Jurkat, Clone E6-1 (cell line): ENCODE measurements at regions not wholly inside any gene's neighbourhood (a gene's known extent, or its start where the extent isn't known, plus 50 kb on each side); places are given as distances from the start of the nearest gene placed in this dataset.

Experiments
- DNase-seq: peaks from one replicate; pipeline ENCODE4 v3.0.0-alpha.2; 2011; ENCODE audit warnings: low read depth, low spot score
- H3K4me3 ChIP-seq: 2 replicates; pipeline ENCODE4 v1.5.1; 2011; ENCODE audit warnings: mild to moderate bottlenecking, low read length, control low read depth, moderate library complexity

DNA sequence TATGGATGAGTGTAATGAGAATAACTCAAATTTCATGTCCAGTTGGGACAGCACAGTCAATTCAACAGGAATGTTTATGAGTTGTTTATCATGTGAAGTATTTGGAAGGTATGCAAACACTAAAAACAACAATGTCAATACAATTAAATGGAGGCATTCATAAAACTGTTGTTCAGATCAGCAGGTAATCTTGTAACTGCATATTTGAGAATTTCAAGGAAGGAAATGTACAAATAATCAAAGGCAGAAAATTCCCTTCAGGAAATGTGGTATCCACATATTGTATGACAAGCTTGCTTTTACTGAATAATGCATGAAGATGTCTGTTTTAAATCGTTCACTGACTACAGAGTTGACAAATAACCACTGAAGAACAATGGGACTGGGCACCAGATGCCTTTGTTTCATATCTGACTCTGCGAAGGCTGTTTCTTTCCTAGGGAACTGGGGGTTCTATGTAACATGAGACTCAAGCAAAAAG, 198.3 kb downstream of the LTN1 start:
- H3K4me3 ChIP-seq, result no peak overlapping the region
- no peak for DNase-seq

DNA sequence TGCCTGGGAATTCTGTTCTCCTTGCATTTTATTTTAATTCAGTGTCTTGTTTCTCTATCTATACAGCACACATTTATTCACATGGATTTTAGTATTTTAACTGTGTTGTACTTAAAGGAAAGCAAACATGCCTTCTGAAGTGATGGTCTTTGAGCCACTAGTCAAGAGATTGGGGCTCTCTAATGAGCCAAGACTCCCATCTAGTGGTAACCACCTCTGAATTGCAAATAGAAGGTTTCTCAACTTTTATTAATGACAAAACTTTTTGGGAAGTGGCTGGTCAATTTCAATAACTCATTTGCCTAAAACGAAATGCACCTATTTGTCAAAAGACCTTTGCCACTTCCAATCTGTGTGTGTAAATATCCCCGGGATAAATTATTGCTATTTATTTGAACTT, 199.6 kb downstream of the LTN1 start:
- H3K4me3 ChIP-seq, result no peak overlapping the region
- DNase-seq, result no peak

DNA sequence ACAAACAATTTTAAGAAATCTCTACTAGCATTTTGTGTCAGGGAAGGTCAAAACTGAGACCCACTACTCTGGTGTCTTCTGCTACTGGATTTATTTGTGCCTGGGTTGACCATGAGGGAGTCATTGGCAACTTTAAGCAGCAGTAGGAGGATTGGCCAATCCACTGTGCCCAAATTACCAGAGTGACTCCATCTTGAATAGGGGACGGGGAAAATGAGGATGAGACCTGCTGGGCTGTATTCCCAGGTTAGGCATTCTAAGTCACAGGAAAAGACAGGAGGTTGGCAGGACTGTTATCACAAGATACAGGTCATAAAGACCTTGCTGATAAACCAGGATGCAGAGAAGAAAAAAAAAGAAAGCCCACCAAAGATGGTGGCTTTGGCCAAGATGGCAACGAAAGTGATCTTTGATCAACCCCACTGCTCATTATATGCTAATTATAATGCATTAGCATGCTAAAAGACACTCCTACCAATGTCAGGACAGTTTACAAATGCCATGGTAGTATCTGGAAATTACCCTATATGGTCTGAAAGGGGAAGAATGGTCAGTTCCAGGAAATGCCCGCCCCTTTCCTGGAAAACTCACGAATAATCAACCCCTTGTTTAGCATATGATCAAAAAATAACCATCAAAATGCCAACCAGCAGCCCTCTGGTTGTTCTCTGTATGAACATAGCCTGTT, 200.9 kb downstream of the LTN1 start:
- H3K4me3 ChIP-seq, result no peak overlapping the region
- no peak for DNase-seq

DNA sequence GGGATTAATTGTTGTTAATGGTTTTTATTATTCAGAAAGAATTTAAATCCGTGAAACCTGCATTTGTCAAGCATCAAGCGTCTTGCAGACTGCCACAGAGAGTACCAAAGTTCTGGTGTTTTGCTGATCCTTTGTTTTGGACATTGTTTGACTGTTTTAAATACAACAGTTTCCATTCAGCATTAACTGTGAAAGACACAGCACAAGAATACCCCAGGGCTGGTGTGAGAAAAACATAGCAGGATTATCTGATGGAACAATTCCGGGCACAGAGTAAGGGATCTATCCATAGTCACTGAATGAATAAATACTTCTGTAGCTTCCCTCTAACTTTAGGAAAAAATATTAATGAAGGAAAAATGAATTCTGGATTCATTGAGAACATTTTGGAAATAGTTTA, 202.3 kb downstream of the LTN1 start:
- H3K4me3 ChIP-seq, result no peak overlapping the region
- no peak for DNase-seq

DNA sequence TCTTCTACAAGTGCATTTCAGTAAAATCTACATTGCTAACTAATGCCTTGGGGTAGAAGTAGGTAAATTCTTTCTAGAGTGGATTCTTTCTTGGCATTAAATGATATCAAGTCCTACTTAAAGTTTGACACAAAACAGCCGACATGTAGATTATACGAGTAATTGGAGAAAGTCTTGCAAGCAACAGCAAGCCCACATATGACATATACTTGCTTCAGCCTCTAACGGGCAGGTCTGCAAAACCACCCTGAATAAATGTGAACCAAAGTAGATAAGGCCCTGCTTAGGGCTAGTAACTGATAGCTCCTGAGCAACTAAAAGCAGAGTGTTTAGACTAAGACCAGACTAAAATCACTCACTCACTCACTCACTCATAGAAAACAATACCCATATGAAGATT, 203.2 kb downstream of the LTN1 start:
- no peak for DNase-seq
- H3K4me3 ChIP-seq, result no peak overlapping the region

DNA sequence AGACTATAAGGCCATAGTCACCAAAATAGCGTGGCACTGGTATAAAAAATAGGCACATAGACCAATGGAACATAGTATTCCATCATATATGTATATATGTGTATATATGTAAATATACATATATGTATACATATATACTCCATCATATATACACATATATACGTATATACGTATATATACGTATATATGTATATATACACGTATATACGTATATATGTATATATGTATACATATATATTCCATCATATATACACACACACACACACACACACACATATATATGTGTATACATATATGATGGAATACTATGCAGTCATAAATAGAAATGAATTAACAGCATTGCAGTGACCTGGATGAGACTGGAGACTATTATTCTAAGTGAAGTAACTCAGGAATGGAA, 204.6 kb downstream of the LTN1 start:
- H3K4me3 ChIP-seq, result no peak overlapping the region
- no peak for DNase-seq

DNA sequence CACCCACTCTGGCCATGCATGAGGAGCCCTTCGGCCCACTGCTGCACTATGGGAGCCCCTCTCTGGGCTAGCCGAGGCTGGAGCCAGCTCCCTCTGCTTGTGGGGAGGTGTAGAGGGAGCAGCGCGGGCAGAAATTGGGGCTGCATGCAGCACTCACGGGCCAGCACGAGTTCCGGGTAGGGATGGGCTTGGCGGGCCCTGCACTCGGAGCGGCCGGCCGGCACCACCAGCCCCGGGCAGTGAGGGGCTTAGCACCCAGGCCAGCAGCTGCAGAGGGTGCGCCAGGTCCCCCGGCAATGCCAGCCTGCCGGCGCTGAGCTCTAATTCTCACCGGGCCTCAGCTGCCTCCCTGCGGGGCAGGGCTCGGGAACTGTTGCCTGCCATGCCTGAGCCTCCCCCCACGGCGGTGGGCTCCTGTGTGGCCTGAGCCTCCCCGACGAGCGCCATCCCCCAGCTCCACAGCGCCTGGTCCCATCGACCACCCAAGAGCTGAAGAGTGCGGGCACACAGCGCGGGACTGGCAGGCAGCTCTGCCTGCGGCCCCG, 209.0 kb downstream of the LTN1 start:
- DNase-seq, result no peak
- no peak overlapping the region for H3K4me3 ChIP-seq

DNA sequence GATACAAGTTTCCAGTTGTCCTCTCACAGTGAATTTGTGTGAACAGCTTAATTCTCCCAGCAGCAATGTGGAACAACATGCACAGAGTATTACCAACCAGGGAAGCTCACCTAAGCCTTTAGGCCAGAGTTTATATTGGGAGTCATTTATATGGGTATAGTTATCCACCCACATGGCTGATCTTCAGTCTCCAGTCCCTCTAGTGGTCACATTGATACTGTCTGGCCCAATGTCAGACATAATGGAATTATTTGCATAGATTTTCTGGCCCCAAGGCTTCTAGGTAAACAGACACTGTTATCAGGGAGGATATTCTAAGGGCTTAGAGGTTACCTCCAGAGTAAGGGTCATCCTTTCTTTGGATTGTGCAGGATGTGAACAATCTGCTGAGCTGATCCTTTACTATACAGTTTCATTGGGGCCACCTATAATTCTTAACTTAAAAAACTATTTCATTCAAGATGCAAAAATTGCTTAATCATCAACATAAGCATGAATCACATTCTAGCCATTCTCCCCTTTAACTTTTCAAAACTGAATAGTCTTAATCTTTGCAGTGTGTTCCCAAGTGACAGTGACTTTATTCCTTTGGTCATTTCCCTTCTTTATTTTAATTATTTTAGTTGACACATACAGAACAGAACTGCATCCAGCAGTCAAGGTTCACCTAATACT, 210.9 kb downstream of the LTN1 start:
- DNase-seq, result peak; percentile 17
- H3K4me3 ChIP-seq, result no peak overlapping the region

DNA sequence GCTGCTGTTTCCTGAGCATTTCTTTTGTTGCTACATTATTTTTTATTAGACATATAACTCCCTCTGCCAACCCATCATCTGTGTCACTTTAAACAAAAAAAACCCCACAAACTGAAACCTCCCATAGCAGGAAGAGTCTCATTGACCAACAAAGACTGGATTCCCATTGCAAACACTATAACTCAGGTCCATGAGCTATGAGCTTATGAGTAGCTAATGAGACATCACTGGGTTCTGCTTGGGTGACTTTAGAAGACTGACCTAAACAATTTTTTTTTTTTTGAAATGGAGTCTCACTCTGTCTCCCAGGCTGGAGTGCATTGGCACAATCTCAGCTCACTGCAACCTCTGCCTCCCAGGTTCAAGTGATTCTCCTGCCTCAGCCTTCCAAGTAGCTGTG, 212.8 kb downstream of the LTN1 start:
- DNase-seq, result no peak
- no peak overlapping the region for H3K4me3 ChIP-seq

DNA sequence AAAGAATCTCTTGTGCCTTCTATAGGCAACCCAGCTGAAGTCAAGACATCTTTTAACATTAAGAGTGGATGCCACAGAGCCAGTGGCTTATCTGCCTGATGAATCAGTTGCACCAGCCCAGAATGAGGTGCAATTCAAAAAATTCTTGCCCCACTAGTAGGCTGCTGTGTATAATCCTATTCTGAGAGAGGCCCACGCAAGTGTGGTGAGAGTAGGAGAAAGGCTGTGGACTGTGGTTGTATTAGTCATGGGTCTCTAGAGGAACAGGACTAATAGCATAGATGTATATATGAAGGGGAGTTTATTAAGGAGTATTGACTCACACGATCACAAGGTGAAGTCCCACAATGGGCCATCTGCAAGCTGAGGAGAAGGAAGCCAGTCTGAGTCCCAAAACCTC, 216.4 kb downstream of the LTN1 start:
- DNase-seq, result no peak
- H3K4me3 ChIP-seq, result no peak overlapping the region

DNA sequence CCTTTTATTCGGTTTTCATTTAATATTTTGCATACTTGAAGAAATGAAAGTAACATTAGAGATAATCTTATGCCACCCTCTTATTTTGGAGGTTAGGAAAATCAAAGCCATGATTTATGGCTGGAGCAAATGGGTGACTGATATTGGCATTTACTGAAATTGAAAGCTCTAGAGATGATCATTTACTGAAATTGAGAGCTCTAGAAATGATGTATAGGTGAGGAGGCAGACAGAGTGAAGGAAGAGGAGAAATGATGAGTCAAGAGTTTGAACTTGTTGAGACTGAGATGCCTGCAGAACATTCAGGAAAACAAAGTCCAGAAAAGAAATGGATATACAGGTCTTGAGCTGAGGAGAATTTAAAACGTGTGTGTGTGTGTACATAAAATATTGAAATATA, 217.6 kb downstream of the LTN1 start:
- no peak overlapping the region for H3K4me3 ChIP-seq
- no peak for DNase-seq

DNA sequence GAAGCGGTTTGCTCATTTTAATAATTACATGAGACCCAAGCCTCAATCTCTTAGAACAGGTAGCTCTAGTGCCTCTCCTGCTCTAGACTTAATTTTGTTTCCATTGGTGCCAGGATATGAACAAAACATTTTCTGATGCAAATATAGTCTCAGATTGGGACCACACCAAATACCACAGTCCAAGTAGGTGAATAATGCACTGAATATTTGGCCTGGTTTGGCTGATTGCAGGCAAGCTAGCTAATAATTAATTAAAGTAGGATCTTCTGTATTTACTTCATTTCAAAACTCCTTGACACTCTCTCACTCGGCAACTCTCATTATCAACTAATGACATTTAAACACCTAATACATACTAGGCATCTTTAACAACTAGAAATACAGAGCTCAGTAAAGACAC, 219.6 kb downstream of the LTN1 start:
- no peak for DNase-seq

DNA sequence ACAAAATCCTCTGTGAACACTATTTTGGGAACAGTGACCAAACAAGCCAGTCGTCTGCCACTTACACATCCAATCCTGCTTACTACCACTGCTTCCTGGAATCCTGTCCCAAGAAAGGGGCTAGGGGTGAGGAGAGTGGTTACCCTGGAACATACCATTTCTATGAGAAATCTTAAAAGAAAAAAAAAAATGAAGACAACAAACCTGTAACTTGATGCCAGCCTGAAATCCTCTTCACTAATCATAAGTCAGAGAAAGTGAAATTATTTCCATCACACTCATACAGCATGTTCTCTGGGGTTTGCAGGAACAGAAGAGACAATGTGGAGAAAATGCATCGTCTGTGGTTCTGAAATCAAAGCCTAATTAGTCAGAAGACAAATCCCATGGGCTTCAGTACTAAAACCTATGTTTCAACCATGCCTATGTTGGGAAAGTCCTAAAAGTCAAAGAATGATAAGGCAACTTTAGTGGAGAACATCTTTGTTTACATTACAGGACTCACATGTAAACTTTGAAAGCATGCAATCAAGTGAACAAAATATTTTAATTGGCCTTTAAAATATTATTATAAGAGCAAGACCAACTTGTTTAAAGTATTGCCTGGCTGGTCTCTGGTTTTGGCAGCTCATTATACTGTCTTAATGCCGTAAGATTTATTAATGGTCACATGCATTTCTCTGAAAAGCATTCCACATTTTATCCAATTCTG, 220.7 kb downstream of the LTN1 start:
- DNase-seq, result no peak
- no peak overlapping the region for H3K4me3 ChIP-seq

More for the DNA sequence above, 219.6 kb downstream of the LTN1 start:
- H3K4me3 ChIP-seq, result no peak overlapping the region

DNA sequence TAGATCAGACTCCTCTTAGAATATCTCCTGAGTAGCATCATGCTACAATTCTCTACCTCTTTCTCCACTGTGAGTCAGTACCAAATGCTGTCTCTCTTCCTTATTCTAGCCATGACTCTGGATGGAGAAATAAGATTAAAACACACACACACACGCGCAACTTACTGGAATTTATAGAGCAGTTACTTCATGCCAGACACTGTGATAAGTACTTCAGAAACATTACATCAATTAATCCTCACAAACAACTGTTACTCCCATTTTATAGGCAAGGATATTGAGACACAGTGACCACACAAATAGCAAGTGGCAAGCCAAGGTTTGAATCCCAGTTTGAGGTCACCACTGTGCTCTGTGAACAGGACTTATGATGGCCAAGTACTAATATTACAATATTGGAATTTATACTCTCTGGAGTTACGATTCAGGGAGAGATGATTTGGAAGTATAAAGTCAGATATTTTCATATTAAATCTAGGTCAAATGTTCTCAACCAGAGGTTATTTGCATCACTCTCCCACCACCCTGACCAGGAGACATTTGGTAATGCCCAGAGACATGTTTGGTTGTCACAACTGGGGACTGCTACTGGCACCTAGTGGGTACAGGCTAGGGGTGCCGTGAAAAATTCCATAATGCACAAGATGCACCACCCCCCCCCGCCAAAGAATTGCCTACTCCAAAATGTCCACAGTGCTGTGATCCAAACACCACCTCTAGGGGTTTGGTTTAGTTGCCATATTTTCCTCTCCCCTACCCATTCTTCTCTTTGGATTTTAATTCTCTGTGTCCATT, 221.6 kb downstream of the LTN1 start:
- H3K4me3 ChIP-seq, result no peak overlapping the region
- DNase-seq, result no peak

DNA sequence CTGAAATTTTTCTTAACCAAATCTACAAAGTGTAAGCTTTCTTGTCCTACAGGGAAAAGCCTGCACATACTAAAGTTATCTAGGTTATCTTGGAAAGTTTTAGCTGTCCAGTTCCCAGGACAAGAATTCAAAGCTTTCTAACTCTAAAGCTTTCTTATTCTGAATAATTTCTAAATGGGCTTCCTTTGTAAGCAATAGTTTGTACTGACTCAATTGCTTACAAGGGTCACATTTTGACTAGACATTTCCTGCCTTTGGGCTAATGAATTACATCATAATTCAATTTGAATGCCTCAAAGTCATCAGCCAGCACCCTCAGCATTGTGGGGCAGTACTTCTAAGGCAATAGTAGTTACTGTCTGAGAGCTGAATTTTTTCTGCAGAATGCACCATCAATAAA, 223.0 kb downstream of the LTN1 start:
- no peak overlapping the region for H3K4me3 ChIP-seq
- DNase-seq, result no peak

DNA sequence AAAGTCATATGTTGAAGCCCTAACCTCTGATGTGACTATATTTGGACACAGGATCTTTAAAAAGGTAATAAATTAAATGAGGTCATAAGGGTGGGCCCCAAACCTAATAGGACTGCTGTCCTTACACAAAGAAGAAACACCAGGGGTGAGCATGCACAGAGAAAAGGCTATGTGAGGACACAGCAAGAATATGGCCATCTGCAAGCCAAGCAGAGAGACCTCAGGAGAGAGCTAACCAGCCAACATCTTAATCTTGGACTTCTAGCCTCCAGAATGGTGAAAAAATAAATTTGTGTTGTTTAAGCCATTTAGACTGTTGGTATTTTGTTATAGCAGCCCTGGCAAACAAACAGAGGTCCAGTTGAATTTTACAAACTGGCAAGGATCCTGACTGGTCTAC, 223.9 kb downstream of the LTN1 start:
- no peak overlapping the region for H3K4me3 ChIP-seq
- DNase-seq, result no peak

DNA sequence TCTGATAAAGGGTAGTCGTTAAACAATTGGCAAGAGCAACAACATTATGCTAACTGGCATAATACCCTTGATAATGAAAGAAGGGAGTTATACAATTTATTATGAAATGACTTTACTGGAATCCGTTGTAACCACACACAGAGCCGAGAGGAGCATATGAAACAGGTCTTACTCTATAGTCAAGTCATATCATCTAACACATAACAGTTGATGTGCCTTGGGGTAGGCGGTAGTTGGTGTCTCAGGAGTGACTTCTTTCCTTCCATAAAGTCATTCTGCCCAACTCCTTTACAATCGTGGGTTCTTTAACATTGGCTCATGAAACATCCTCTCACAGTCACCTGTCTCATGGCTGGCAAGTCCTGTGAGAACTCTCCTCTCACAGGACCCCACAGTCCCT, 225.2 kb downstream of the LTN1 start:
- DNase-seq, result no peak
- H3K4me3 ChIP-seq, result no peak overlapping the region

DNA sequence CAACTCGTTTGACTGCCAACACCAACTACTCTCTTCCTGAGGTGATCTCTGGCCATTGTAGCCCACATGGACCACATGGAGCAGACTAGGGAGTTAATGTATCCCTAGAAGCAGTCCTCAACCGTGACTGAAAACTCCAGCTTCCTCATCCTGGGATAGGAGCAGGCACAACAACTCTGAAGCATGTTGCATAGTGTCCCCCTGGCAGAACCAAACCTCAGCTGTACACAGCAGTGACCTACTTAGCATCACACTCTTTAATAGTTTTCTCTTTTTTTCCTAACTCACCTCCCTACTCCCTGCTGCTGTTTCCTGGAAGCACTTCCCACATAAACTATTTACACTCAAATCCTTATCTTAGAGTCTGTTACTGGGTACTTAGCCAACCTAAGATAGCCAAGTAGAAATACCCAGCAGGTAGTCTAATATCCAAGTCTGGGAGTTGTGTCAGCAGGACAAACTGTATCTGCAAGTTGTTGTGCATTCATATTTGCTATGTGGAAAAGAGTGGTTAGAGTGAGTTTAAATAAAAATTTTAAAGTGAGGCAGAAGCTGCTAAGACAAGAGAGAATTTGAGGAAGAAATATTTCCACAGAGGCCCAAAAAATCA, 228.8 kb downstream of the LTN1 start:
- no peak for DNase-seq
- H3K4me3 ChIP-seq, result no peak overlapping the region

DNA sequence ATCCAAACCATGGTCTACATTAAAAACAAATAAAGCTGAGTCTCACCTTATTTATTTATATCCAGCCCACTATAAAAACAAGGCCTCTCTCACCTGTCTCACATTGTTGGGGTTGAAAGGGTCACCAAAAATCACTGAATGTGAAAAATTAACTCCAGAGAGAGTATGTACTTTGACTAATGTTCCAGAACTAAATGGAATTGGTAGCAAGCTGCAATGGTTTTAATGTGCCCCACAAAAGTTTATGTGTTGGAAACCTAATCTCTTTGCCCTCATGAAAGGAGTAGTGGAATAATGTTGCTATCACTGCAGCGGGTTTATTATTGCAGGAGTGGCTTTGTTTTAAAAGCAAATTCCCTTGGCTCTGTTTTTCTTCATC, 230.3 kb downstream of the LTN1 start:
- no peak overlapping the region for H3K4me3 ChIP-seq
- no peak for DNase-seq
